ENCODE measurements at regions not wholly inside any gene's neighbourhood (a gene's known extent, or its start where the extent isn't known, plus 50 kb on each side); places are given as distances from the start of the nearest gene placed in this dataset.

DNA sequence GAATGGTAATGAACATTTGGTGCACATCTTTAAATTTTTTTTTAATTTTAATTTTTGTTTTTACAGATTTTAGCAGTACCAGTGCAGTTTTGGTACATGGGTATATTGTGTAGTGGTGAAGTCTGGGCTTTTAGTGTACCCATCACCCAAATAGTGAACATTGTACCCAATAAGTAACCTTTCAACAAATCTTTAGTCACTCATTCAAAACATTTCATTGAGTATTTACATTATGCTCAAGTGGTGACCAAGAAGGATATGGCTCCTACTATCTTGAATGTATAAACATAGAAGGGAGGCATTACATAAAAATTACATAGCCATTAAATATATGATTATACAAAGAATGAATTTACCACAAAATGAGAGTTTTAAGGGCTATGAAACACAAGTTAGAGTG lies 223.3 kb downstream of the SPRY1 start:
- TF ChIP-seq, protein P1, sequence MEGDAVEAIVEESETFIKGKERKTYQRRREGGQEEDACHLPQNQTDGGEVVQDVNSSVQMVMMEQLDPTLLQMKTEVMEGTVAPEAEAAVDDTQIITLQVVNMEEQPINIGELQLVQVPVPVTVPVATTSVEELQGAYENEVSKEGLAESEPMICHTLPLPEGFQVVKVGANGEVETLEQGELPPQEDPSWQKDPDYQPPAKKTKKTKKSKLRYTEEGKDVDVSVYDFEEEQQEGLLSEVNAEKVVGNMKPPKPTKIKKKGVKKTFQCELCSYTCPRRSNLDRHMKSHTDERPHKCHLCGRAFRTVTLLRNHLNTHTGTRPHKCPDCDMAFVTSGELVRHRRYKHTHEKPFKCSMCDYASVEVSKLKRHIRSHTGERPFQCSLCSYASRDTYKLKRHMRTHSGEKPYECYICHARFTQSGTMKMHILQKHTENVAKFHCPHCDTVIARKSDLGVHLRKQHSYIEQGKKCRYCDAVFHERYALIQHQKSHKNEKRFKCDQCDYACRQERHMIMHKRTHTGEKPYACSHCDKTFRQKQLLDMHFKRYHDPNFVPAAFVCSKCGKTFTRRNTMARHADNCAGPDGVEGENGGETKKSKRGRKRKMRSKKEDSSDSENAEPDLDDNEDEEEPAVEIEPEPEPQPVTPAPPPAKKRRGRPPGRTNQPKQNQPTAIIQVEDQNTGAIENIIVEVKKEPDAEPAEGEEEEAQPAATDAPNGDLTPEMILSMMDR (optimal IDR thresholded peaks at IDR 0.05 in 1 of 3, IDR thresholded peaks at IDR 0.05 in 1 of 3, conservative IDR thresholded peaks at IDR 0.05 in 1 of 3; ENCODE audit: extremely low read depth in 1 of 3, insufficient read depth in 2 of 3, low read length in 3 of 3): no peak
- no peak for TF ChIP-seq EZH2 (IDR thresholded peaks at IDR 0.05; ENCODE audit: low read length)
- Histone ChIP-seq H3K4me2 (ENCODE audit: control insufficient read depth, extremely low read depth, insufficient read depth, low read depth, low read length) (no peak overlapping the region), H3K27me3 (ENCODE audit: control insufficient read depth, extremely low read depth, insufficient read depth, low read length) (no peaks in the 10 kb centered on the region), H3K9ac (ENCODE audit: control insufficient read depth, extremely low read depth, insufficient read depth, low read length) (no peak overlapping the region), H2AFZ (ENCODE audit: control insufficient read depth, low read length) (no peak overlapping the region), H3K4me3 (ENCODE audit: control insufficient read depth in 2 of 3, extremely low read depth in 1 of 3, insufficient read depth in 2 of 3, low read depth in 1 of 3, low read length in 3 of 3) (no peak overlapping the region), H4K20me1 (ENCODE audit: control insufficient read depth, extremely low read depth, insufficient read depth, low read length) (no peaks in the 10 kb centered on the region), H3K36me3 (ENCODE audit: control insufficient read depth in 2 of 2, extremely low read depth in 1 of 2, insufficient read depth in 2 of 2, low read length in 2 of 2) (no peaks in the 10 kb centered on the region), H3K4me1 (ENCODE audit: control insufficient read depth, extremely low read depth, insufficient read depth, low read length) (no peaks in the 10 kb centered on the region), H3K79me2 (ENCODE audit: control insufficient read depth, insufficient read depth, low read length) (no peaks in the 10 kb centered on the region), H3K27ac (ENCODE audit: control insufficient read depth, insufficient read depth, low read length) (no peak overlapping the region), H3K9me1 (ENCODE audit: control insufficient read depth, extremely low read depth, insufficient read depth, low read length) (no peaks in the 10 kb centered on the region), H3K9me3 (ENCODE audit: control insufficient read depth, low read depth, low read length) (no peaks in the 10 kb centered on the region)
- DNase-seq (ENCODE audit: low read depth, low spot score) (no peak), FAIRE-seq (no peak)
- dilution Hi-C loops (cut with MboI; ENCODE audit: extremely low pct_ligation_motif_present, low sequenced_read_pairs): no loop called here

DNA sequence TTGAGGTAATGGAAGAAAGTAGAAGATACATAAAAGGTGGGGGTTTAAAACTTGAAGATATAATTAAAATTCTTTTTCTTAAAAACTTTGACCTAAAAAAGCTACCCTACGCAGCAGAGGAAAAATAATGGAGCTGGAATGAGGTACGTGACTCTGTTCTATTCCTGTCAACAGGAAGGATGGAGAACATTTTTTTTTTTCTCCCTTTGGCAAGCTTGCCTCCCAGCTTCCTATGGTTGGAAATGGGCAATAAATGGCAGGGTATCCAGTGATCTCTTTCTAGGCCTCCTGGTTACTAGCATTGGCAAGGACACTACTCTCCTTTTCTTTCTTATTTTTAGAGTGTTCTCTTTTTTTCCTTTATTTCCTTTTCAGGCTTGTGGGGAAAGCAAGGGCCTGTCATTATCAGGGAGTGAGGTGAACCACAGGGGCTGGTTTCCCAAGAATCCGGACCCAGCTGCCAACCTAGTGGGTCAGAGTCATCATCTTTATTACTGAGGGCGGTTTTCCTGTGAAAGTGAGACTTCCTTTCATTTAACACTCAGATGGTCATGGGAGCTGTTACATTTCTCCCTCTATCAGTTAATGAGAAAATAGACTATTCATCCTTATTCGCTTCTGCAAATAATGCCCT lies 224.6 kb downstream of the SPRY1 start:
- Histone ChIP-seq H3K9ac (ENCODE audit: control insufficient read depth, extremely low read depth, insufficient read depth, low read length) (no peak overlapping the region), H2AFZ (ENCODE audit: control insufficient read depth, low read length) (no peak overlapping the region), H3K4me1 (ENCODE audit: control insufficient read depth, extremely low read depth, insufficient read depth, low read length) (no peaks in the 10 kb centered on the region), H3K4me3 (ENCODE audit: control insufficient read depth in 2 of 3, extremely low read depth in 1 of 3, insufficient read depth in 2 of 3, low read depth in 1 of 3, low read length in 3 of 3) (no peak overlapping the region), H3K9me3 (ENCODE audit: control insufficient read depth, low read depth, low read length) (no peaks in the 10 kb centered on the region), H3K4me2 (ENCODE audit: control insufficient read depth, extremely low read depth, insufficient read depth, low read depth, low read length) (no peak overlapping the region), H3K27me3 (ENCODE audit: control insufficient read depth, extremely low read depth, insufficient read depth, low read length) (no peaks in the 10 kb centered on the region), H3K27ac (ENCODE audit: control insufficient read depth, insufficient read depth, low read length) (no peak overlapping the region), H3K79me2 (ENCODE audit: control insufficient read depth, insufficient read depth, low read length) (no peaks in the 10 kb centered on the region), H4K20me1 (ENCODE audit: control insufficient read depth, extremely low read depth, insufficient read depth, low read length) (no peaks in the 10 kb centered on the region), H3K36me3 (ENCODE audit: control insufficient read depth in 2 of 2, extremely low read depth in 1 of 2, insufficient read depth in 2 of 2, low read length in 2 of 2) (no peaks in the 10 kb centered on the region), H3K9me1 (ENCODE audit: control insufficient read depth, extremely low read depth, insufficient read depth, low read length) (no peaks in the 10 kb centered on the region)
- TF ChIP-seq, protein P1 (optimal IDR thresholded peaks at IDR 0.05 in 1 of 3, IDR thresholded peaks at IDR 0.05 in 1 of 3, conservative IDR thresholded peaks at IDR 0.05 in 1 of 3; ENCODE audit: extremely low read depth in 1 of 3, insufficient read depth in 2 of 3, low read length in 3 of 3): no peak
- TF ChIP-seq EZH2 (IDR thresholded peaks at IDR 0.05; ENCODE audit: low read length): no peak
- DNase-seq (ENCODE audit: low read depth, low spot score) (no peak), FAIRE-seq (no peak)
- dilution Hi-C loops (cut with MboI; ENCODE audit: extremely low pct_ligation_motif_present, low sequenced_read_pairs): no loop called here
